ENCODE measurements at regions not wholly inside any gene's neighbourhood (a gene's known extent, or its start where the extent isn't known, plus 50 kb on each side); places are given as distances from the start of the nearest gene placed in this dataset.

DNA sequence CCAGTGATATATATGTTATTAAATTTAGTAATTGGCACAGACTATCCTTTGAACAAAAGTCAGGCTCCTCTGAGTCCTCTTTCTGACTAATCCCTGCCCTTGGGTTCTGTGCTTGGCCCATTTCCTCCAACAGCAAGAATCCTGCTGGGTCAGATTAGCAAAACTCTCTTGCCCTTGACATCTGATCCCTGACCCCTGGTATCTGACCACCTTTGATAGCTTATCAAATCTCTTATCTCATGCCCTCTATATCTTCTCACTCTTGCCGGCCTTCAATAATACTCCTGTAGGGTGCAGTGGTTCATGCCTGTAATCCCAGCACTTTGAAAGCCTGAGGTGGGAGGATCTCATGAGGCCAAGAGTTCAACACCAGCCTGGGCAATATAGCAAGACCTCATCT, 245.5 kb upstream of the FAM47A start:
- no peak overlapping the region for H3K9ac ChIP-seq (ENCODE audit: low read length)
- intact Hi-C loops (cut with micrococcal nuclease) = no loop called here
- ChIA-PET POLR2A (no interaction called here), CTCF (no interaction called here), RAD21 (ENCODE audit: low non-redundant PET in 1 of 2, low total read pairs in 2 of 2, uncharacterized antibody in 2 of 2, unreplicated experiment in 2 of 2) (no interaction called here)
- no peak overlapping the region for H3K4me3 ChIP-seq (replicated peaks in 1 of 2; ENCODE audit: low read depth in 1 of 2, low read length in 2 of 2)
- H3K4me2 ChIP-seq (ENCODE audit: low read length) = no peak overlapping the region
- no peaks in the 10 kb centered on the region for H3K9me3 ChIP-seq (ENCODE audit: control insufficient read depth in 1 of 2, insufficient read depth in 1 of 2, low read depth in 1 of 2, low read length in 2 of 2)
- no peak for DNase-seq (ENCODE audit: low read depth, low spot score)
- no peaks in the 10 kb centered on the region for H3K27me3 ChIP-seq (ENCODE audit: insufficient read depth, low read length)
- no peaks in the 10 kb centered on the region for H3K4me1 ChIP-seq (ENCODE audit: control insufficient read depth in 1 of 2, insufficient read depth in 2 of 2, low read length in 2 of 2)
- no peak for ATAC-seq
- no peaks in the 10 kb centered on the region for H3K36me3 ChIP-seq (ENCODE audit: control insufficient read depth in 1 of 2, insufficient read depth in 2 of 2, low read length in 2 of 2)
- no peak for TF ChIP-seq ZNF274 (IDR thresholded peaks at IDR 0.05; ENCODE audit: low read depth, low read length)
- TF ChIP-seq EGR1 (IDR thresholded peaks at IDR 0.05; ENCODE audit: low read depth) = no peak
- TF ChIP-seq, protein P1, sequence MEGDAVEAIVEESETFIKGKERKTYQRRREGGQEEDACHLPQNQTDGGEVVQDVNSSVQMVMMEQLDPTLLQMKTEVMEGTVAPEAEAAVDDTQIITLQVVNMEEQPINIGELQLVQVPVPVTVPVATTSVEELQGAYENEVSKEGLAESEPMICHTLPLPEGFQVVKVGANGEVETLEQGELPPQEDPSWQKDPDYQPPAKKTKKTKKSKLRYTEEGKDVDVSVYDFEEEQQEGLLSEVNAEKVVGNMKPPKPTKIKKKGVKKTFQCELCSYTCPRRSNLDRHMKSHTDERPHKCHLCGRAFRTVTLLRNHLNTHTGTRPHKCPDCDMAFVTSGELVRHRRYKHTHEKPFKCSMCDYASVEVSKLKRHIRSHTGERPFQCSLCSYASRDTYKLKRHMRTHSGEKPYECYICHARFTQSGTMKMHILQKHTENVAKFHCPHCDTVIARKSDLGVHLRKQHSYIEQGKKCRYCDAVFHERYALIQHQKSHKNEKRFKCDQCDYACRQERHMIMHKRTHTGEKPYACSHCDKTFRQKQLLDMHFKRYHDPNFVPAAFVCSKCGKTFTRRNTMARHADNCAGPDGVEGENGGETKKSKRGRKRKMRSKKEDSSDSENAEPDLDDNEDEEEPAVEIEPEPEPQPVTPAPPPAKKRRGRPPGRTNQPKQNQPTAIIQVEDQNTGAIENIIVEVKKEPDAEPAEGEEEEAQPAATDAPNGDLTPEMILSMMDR (IDR thresholded peaks at IDR 0.05 in 2 of 3, conservative IDR thresholded peaks at IDR 0.05 in 1 of 3; ENCODE audit: borderline replicate concordance in 1 of 3, insufficient read depth in 1 of 3, low read depth in 2 of 3, low read length in 2 of 3) = no peak
- TF ChIP-seq JUND (IDR thresholded peaks at IDR 0.05) = no peak
- TF ChIP-seq, protein P2, sequence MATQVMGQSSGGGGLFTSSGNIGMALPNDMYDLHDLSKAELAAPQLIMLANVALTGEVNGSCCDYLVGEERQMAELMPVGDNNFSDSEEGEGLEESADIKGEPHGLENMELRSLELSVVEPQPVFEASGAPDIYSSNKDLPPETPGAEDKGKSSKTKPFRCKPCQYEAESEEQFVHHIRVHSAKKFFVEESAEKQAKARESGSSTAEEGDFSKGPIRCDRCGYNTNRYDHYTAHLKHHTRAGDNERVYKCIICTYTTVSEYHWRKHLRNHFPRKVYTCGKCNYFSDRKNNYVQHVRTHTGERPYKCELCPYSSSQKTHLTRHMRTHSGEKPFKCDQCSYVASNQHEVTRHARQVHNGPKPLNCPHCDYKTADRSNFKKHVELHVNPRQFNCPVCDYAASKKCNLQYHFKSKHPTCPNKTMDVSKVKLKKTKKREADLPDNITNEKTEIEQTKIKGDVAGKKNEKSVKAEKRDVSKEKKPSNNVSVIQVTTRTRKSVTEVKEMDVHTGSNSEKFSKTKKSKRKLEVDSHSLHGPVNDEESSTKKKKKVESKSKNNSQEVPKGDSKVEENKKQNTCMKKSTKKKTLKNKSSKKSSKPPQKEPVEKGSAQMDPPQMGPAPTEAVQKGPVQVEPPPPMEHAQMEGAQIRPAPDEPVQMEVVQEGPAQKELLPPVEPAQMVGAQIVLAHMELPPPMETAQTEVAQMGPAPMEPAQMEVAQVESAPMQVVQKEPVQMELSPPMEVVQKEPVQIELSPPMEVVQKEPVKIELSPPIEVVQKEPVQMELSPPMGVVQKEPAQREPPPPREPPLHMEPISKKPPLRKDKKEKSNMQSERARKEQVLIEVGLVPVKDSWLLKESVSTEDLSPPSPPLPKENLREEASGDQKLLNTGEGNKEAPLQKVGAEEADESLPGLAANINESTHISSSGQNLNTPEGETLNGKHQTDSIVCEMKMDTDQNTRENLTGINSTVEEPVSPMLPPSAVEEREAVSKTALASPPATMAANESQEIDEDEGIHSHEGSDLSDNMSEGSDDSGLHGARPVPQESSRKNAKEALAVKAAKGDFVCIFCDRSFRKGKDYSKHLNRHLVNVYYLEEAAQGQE (IDR thresholded peaks at IDR 0.05; ENCODE audit: low read depth) = no peak
- no peak for TF ChIP-seq ZFX (IDR thresholded peaks at IDR 0.05)
- TF ChIP-seq CEBPB (IDR thresholded peaks at IDR 0.05; ENCODE audit: low read depth) = no peak
- no peak for TF ChIP-seq POLR2A (IDR thresholded peaks at IDR 0.05; ENCODE audit: borderline replicate concordance, extremely low read depth, insufficient read depth, insufficient read length)
- no peak for TF ChIP-seq FOSL1 (IDR thresholded peaks at IDR 0.05; ENCODE audit: low read depth)
- H3K79me2 ChIP-seq (ENCODE audit: insufficient read depth, low read length) = no peaks in the 10 kb centered on the region
- no peaks in the 10 kb centered on the region for H4K20me1 ChIP-seq (ENCODE audit: insufficient read depth)
- no peak overlapping the region for H2AFZ ChIP-seq (ENCODE audit: low read depth, low read length, poor library complexity, severe bottlenecking)
- no TSS peak for BruUV-seq (replicated peaks)
- no peaks in the 10 kb centered on the region for H3K9me2 ChIP-seq (ENCODE audit: insufficient read depth)
- no peak overlapping the region for H3K27ac ChIP-seq (ENCODE audit: low read depth, low read length)

Measured in HCT116 (cell line).